ENCODE measurements at regions not wholly inside any gene's neighbourhood (a gene's known extent, or its start where the extent isn't known, plus 50 kb on each side); places are given as distances from the start of the nearest gene placed in this dataset.

- no peak for DNase-seq
Measured at GRCh38 chr2:120854014-120854620, 118.4 kb downstream of the GLI2 start.

- no peak for DNase-seq
Measured at GRCh38 chr2:120854766-120855530, 119.3 kb downstream of the GLI2 start.

- no peak for DNase-seq
Measured at GRCh38 chr2:120855855-120856405, 120.3 kb downstream of the GLI2 start.

GRCh38 chr2:120856421-120856862 lies 120.8 kb downstream of the GLI2 start:
- DNase-seq = peak; percentile 48

GRCh38 chr2:120857422-120857821 lies 121.8 kb downstream of the GLI2 start:
- DNase-seq = no peak

GRCh38 chr2:120857931-120858330 lies 122.3 kb downstream of the GLI2 start:
- DNase-seq = no peak

GRCh38 chr2:120858361-120859106 lies 122.9 kb downstream of the GLI2 start:
- no peak for DNase-seq

GRCh38 chr2:120859128-120859527 lies 123.5 kb downstream of the GLI2 start:
- DNase-seq = no peak

- no peak for DNase-seq
Measured at GRCh38 chr2:120859814-120860578, 124.3 kb downstream of the GLI2 start.

GRCh38 chr2:120860579-120860922 lies 124.9 kb downstream of the GLI2 start:
- no peak for DNase-seq

GRCh38 chr2:120861191-120861575 lies 125.5 kb downstream of the GLI2 start:
- no peak for DNase-seq

- peak; percentile 79 for DNase-seq
Measured at GRCh38 chr2:120861576-120862191, 126.0 kb downstream of the GLI2 start.

- DNase-seq = peak; percentile 42
Measured at GRCh38 chr2:120862201-120863060, 126.8 kb downstream of the GLI2 start.

- DNase-seq = no peak
Measured at GRCh38 chr2:120863146-120863545, 127.5 kb downstream of the GLI2 start.

GRCh38 chr2:120863661-120864320 lies 128.1 kb downstream of the GLI2 start:
- peak; percentile 55 for DNase-seq

GRCh38 chr2:120864981-120865380 lies 129.3 kb downstream of the GLI2 start:
- DNase-seq = peak; percentile 67

GRCh38 chr2:120865656-120866055 lies 130.0 kb downstream of the GLI2 start:
- no peak for DNase-seq

- DNase-seq = no peak
Measured at GRCh38 chr2:120866071-120866470, 130.4 kb downstream of the GLI2 start.

GRCh38 chr2:120866483-120867140 lies 130.9 kb downstream of the GLI2 start:
- DNase-seq = no peak
